ENCODE measurements at regions not wholly inside any gene's neighbourhood (a gene's known extent, or its start where the extent isn't known, plus 50 kb on each side); places are given as distances from the start of the nearest gene placed in this dataset.

- no peak for DNase-seq
Observed at GRCh38 chr1:112040891-112041740, 51.6 kb upstream of the KCND3 start.

GRCh38 chr1:112043901-112044300 is 54.4 kb upstream of the KCND3 start:
- DNase-seq, result no peak

- no peak for DNase-seq
Observed at GRCh38 chr1:112044745-112045144, 55.3 kb upstream of the KCND3 start.

GRCh38 chr1:112046630-112047029 is 57.2 kb upstream of the KCND3 start:
- no peak for DNase-seq

- DNase-seq, result no peak
Observed at GRCh38 chr1:112048421-112048820, 59.0 kb upstream of the KCND3 start.

- DNase-seq, result no peak
Observed at GRCh38 chr1:112054510-112054909, 65.0 kb upstream of the KCND3 start.

GRCh38 chr1:112056354-112056753 is 66.9 kb upstream of the KCND3 start:
- DNase-seq, result no peak

GRCh38 chr1:112057736-112058135 is 68.3 kb upstream of the KCND3 start:
- no peak for DNase-seq

GRCh38 chr1:112058815-112059450 is 69.5 kb upstream of the KCND3 start:
- DNase-seq, result no peak

- DNase-seq, result no peak
Observed at GRCh38 chr1:112059679-112060078, 70.2 kb upstream of the KCND3 start.

- no peak for DNase-seq
Observed at GRCh38 chr1:112060261-112060660, 70.8 kb upstream of the KCND3 start.

- DNase-seq, result no peak
Observed at GRCh38 chr1:112061056-112061455, 71.6 kb upstream of the KCND3 start.

- DNase-seq, result no peak
Observed at GRCh38 chr1:112061901-112062320, 72.4 kb upstream of the KCND3 start.

- no peak for DNase-seq
Observed at GRCh38 chr1:112063781-112064728, 74.6 kb upstream of the KCND3 start.

- DNase-seq, result no peak
Observed at GRCh38 chr1:112067989-112068388, 78.5 kb upstream of the KCND3 start.

- no peak for DNase-seq
Observed at GRCh38 chr1:112070677-112071076, 81.2 kb upstream of the KCND3 start.

GRCh38 chr1:112074711-112075110 is 85.2 kb upstream of the KCND3 start:
- no peak for DNase-seq

- no peak for DNase-seq
Observed at GRCh38 chr1:112075566-112075965, 86.1 kb upstream of the KCND3 start.

GRCh38 chr1:112079446-112079845 is 90.0 kb upstream of the KCND3 start:
- DNase-seq, result no peak

GRCh38 chr1:112083487-112083886 is 94.0 kb upstream of the KCND3 start:
- peak; percentile 36 for DNase-seq

- DNase-seq, result no peak
Observed at GRCh38 chr1:112092656-112093371, 103.3 kb upstream of the KCND3 start.

- DNase-seq, result no peak
Observed at GRCh38 chr1:112093372-112093694, 103.9 kb upstream of the KCND3 start.

GRCh38 chr1:112099979-112100378 is 110.5 kb upstream of the KCND3 start:
- no peak for DNase-seq

Data from OCI-M1 (cell line).